ENCODE measurements at regions not wholly inside any gene's neighbourhood (a gene's known extent, or its start where the extent isn't known, plus 50 kb on each side); places are given as distances from the start of the nearest gene placed in this dataset.

GRCh38 chr7:19963695-19964094 lies 190.3 kb upstream of the TMEM196 start:
- Mint-ChIP-seq H3K4me3 (no peak overlapping the region), H3K4me1 (no peaks in the 10 kb centered on the region), H3K27me3 (ENCODE audit: insufficient read depth, low read depth, poor library complexity) (no peaks in the 10 kb centered on the region), H3K9me3 (no peaks in the 10 kb centered on the region), H3K27ac (no peak overlapping the region), H3K36me3 (ENCODE audit: low read depth) (0 out of 3 replicates have a peak, but pooled peaks cover 3% of the 10 kb centered on the region)
- Histone ChIP-seq H3K4me2 (no peak overlapping the region), H3K4me3 (no peak overlapping the region), H3K79me2 (replicated peaks; ENCODE audit: insufficient read depth) (no peaks in the 10 kb centered on the region), H3K27me3 (ENCODE audit: insufficient read depth) (no peaks in the 10 kb centered on the region), H3K9me2 (ENCODE audit: insufficient read depth) (no peaks in the 10 kb centered on the region), H3K4me1 (ENCODE audit: insufficient read depth) (no peaks in the 10 kb centered on the region), H2AFZ (no peak overlapping the region), H3K27ac (ENCODE audit: low read depth) (no peak overlapping the region), H3K36me3 (ENCODE audit: insufficient read depth) (peaks cover 26% of the 10 kb centered on the region), H3F3A (replicated peaks; ENCODE audit: low read depth) (no peaks in the 10 kb centered on the region), H4K20me1 (replicated peaks; ENCODE audit: insufficient read depth) (no peaks in the 10 kb centered on the region)
- DNase-seq (ENCODE audit: low spot score) (no peak), ATAC-seq (no peak)
- no peak for TF ChIP-seq ETS1 (IDR thresholded peaks at IDR 0.05)

DNA sequence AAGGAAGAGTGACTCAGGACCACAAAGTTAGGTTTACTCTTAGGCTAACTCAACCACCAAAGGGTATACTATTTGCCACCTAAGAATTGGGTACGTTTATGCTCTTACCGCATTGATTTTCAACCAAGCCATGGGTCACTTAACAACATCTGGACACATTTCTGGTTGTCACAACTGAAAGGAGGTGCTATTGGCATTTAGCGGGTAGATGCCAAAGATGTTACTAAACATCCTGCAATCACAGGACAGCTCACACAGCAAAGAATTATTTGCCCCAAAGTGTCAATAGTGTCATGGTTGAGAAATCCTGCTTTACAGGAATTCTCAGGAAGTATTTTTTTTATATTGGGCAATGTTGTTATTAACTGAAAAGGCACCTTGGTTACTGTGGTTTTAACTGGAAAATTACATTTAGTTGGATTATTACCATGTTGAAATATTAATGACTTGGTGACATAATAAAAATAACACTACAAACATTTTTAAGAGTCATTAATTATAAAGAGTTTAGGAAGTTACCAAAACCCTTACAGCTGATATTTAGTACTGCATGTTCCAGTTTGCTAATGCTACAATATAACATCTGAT lies 185.0 kb upstream of the TMEM196 start:
- Histone ChIP-seq H2AFZ (no peak overlapping the region), H3K4me3 (no peak overlapping the region), H3K27me3 (ENCODE audit: insufficient read depth) (no peaks in the 10 kb centered on the region), H3K27ac (ENCODE audit: low read depth) (no peak overlapping the region), H4K20me1 (replicated peaks; ENCODE audit: insufficient read depth) (no peaks in the 10 kb centered on the region), H3F3A (replicated peaks; ENCODE audit: low read depth) (no peaks in the 10 kb centered on the region), H3K36me3 (ENCODE audit: insufficient read depth) (peaks cover 63% of the 10 kb centered on the region), H3K79me2 (replicated peaks; ENCODE audit: insufficient read depth) (no peaks in the 10 kb centered on the region), H3K9me2 (ENCODE audit: insufficient read depth) (peaks cover 5% of the 10 kb centered on the region; the same call in 1 of the 2 replicates), H3K4me2 (no peak overlapping the region), H3K4me1 (ENCODE audit: insufficient read depth) (no peaks in the 10 kb centered on the region)
- Mint-ChIP-seq H3K27ac (no peak overlapping the region), H3K4me1 (no peaks in the 10 kb centered on the region), H3K9me3 (peaks cover 23% of the 10 kb centered on the region), H3K27me3 (ENCODE audit: insufficient read depth, low read depth, poor library complexity) (no peaks in the 10 kb centered on the region), H3K36me3 (ENCODE audit: low read depth) (peaks cover 45% of the 10 kb centered on the region), H3K4me3 (no peak overlapping the region)
- DNase-seq (ENCODE audit: low spot score) (no peak), ATAC-seq (no peak)
- no peak for TF ChIP-seq EZH2phosphoT487 (IDR thresholded peaks at IDR 0.05; ENCODE audit: unreplicated experiment)
- no peak for TF ChIP-seq JUNB (IDR thresholded peaks at IDR 0.05; ENCODE audit: unreplicated experiment)
- no peak for TF ChIP-seq EZH2 (IDR thresholded peaks at IDR 0.05; ENCODE audit: low read depth, unreplicated experiment)
- TF ChIP-seq CTCF (conservative IDR thresholded peaks at IDR 0.05; ENCODE audit: low read depth in 2 of 2): no peak
- no peak for TF ChIP-seq STAT1 (IDR thresholded peaks at IDR 0.05; ENCODE audit: unreplicated experiment)
- TF ChIP-seq ETS1 (IDR thresholded peaks at IDR 0.05): no peak
- TF ChIP-seq, protein P1, sequence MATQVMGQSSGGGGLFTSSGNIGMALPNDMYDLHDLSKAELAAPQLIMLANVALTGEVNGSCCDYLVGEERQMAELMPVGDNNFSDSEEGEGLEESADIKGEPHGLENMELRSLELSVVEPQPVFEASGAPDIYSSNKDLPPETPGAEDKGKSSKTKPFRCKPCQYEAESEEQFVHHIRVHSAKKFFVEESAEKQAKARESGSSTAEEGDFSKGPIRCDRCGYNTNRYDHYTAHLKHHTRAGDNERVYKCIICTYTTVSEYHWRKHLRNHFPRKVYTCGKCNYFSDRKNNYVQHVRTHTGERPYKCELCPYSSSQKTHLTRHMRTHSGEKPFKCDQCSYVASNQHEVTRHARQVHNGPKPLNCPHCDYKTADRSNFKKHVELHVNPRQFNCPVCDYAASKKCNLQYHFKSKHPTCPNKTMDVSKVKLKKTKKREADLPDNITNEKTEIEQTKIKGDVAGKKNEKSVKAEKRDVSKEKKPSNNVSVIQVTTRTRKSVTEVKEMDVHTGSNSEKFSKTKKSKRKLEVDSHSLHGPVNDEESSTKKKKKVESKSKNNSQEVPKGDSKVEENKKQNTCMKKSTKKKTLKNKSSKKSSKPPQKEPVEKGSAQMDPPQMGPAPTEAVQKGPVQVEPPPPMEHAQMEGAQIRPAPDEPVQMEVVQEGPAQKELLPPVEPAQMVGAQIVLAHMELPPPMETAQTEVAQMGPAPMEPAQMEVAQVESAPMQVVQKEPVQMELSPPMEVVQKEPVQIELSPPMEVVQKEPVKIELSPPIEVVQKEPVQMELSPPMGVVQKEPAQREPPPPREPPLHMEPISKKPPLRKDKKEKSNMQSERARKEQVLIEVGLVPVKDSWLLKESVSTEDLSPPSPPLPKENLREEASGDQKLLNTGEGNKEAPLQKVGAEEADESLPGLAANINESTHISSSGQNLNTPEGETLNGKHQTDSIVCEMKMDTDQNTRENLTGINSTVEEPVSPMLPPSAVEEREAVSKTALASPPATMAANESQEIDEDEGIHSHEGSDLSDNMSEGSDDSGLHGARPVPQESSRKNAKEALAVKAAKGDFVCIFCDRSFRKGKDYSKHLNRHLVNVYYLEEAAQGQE (IDR thresholded peaks at IDR 0.05; ENCODE audit: unreplicated experiment): no peak

Measured in GM23338 (cell line).